ENCODE measurements at regions not wholly inside any gene's neighbourhood (a gene's known extent, or its start where the extent isn't known, plus 50 kb on each side); places are given as distances from the start of the nearest gene placed in this dataset.

DNA sequence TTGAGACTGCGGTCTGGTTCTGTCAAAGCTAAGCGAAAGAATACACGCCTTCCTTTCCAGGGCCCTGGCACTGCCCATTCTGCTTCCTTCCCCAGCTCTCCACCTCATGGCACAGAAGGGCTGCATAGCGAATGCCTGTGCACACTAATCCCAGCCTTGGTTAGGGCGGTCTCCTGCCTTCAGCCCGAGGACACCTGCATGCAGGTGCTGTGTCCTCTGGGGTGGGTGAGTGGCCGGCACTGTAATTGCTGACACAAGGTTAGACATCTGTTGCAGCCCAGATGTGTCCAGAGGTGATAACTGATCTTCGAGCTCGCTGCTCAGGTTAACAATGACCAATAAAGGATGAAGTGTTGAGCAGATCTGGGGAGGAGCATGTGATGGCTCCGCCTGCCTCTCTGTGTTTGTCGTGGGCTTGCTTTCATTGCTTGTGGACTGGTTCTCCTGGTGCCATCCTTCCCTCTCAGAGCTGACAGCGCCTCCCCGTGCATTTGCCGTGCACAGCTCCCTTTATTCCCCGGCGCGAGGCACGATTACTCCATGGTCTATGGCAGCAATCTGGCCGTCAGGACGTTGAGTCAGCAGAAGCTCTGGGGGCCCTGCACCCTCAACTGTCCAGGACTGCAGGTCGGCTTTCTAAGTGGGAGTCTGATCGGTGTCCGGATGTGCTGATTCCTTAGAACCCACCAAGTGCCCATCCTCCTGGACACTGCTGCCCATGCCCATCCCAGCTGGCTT lies 1088.2 kb downstream of the BRD1 start:
- H3K27me3 ChIP-seq (ENCODE audit: insufficient read depth, poor library complexity, severe bottlenecking), result no peaks in the 10 kb centered on the region
- TF ChIP-seq POLR2AphosphoS5 (IDR thresholded peaks at IDR 0.05; ENCODE audit: low read depth), result no peak
- no peak for TF ChIP-seq SPI1 (IDR thresholded peaks at IDR 0.05; ENCODE audit: borderline replicate concordance, low read depth)
- TF ChIP-seq REST (IDR thresholded peaks at IDR 0.05; ENCODE audit: insufficient replicate concordance, low read depth), result no peak
- TF ChIP-seq GABPA (IDR thresholded peaks at IDR 0.05; ENCODE audit: low read depth), result no peak
- TF ChIP-seq, protein P1, sequence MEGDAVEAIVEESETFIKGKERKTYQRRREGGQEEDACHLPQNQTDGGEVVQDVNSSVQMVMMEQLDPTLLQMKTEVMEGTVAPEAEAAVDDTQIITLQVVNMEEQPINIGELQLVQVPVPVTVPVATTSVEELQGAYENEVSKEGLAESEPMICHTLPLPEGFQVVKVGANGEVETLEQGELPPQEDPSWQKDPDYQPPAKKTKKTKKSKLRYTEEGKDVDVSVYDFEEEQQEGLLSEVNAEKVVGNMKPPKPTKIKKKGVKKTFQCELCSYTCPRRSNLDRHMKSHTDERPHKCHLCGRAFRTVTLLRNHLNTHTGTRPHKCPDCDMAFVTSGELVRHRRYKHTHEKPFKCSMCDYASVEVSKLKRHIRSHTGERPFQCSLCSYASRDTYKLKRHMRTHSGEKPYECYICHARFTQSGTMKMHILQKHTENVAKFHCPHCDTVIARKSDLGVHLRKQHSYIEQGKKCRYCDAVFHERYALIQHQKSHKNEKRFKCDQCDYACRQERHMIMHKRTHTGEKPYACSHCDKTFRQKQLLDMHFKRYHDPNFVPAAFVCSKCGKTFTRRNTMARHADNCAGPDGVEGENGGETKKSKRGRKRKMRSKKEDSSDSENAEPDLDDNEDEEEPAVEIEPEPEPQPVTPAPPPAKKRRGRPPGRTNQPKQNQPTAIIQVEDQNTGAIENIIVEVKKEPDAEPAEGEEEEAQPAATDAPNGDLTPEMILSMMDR (IDR thresholded peaks at IDR 0.05; ENCODE audit: insufficient read depth, low read length), result no peak
- no peak overlapping the region for H3K4me3 ChIP-seq (replicated peaks; ENCODE audit: insufficient read depth, low read length)
- H3K27ac ChIP-seq (replicated peaks), result no peak overlapping the region
- no peak for DNase-seq (ENCODE audit: low read depth in 1 of 2, low spot score in 1 of 2)

DNA sequence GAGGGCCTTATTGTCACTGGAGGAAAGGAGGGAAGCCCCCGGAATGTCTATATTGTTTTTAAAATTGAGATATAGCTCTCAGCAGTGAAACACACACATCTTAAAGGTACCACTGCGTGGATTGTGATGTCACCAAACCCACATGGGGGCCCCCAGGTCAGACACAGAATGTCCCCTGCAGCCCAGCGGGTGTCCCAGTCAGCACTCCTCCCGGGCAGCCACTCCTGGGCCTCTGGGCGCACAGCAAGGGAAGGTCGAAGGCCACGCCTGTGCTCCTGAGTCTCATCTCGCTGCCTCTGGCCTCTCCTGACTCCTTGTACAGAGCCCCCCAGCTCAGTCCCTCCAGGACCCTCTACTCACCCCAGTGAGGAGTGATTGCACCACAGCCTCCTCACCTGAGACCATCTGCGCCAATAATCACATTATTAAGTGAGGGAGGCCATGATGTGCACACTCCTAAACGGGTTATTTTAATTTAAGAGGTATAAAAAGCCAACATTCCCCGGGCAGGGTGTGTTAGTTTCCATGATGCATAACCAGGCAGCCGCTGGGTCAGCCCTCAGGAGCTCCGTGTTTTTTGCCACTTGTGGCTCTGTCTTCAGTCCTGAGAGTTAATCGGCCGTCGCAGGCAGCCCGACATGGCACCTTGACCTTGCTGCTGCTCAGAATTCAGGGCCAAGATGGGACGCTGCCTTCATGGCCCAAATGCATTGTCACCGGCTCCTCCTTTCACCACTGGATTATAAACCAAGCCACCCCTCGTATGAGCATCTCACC lies 1089.3 kb downstream of the BRD1 start:
- H3K4me3 ChIP-seq (replicated peaks; ENCODE audit: insufficient read depth, low read length), result no peak overlapping the region
- no peaks in the 10 kb centered on the region for H3K27me3 ChIP-seq (ENCODE audit: insufficient read depth, poor library complexity, severe bottlenecking)
- no peak overlapping the region for H3K27ac ChIP-seq (replicated peaks)
- no peak for DNase-seq (ENCODE audit: low read depth in 1 of 2, low spot score in 1 of 2)
- no peak for TF ChIP-seq GABPA (IDR thresholded peaks at IDR 0.05; ENCODE audit: low read depth)
- no peak for TF ChIP-seq SPI1 (IDR thresholded peaks at IDR 0.05; ENCODE audit: borderline replicate concordance, low read depth)
- TF ChIP-seq POLR2AphosphoS5 (IDR thresholded peaks at IDR 0.05; ENCODE audit: low read depth), result no peak
- TF ChIP-seq REST (IDR thresholded peaks at IDR 0.05; ENCODE audit: insufficient replicate concordance, low read depth), result no peak
- TF ChIP-seq, protein P1 (IDR thresholded peaks at IDR 0.05; ENCODE audit: insufficient read depth, low read length), result no peak

GRCh38 chr22:48737461-48738203 lies 1090.0 kb downstream of the BRD1 start:
- Histone ChIP-seq H3K4me3 (replicated peaks; ENCODE audit: insufficient read depth, low read length) (no peak overlapping the region), H3K27ac (replicated peaks) (no peak overlapping the region), H3K27me3 (ENCODE audit: insufficient read depth, poor library complexity, severe bottlenecking) (no peaks in the 10 kb centered on the region)
- no peak for DNase-seq (ENCODE audit: low read depth in 1 of 2, low spot score in 1 of 2)
- TF ChIP-seq, protein P1 (IDR thresholded peaks at IDR 0.05; ENCODE audit: insufficient read depth, low read length), result no peak
- TF ChIP-seq GABPA (IDR thresholded peaks at IDR 0.05; ENCODE audit: low read depth) (no peak), POLR2AphosphoS5 (IDR thresholded peaks at IDR 0.05; ENCODE audit: low read depth) (no peak), REST (IDR thresholded peaks at IDR 0.05; ENCODE audit: insufficient replicate concordance, low read depth) (no peak), SPI1 (IDR thresholded peaks at IDR 0.05; ENCODE audit: borderline replicate concordance, low read depth) (no peak)

Measured in HL-60 (cell line).